Tibial artery (tissue), 4 donors: ENCODE measurements at regions not wholly inside any gene's neighbourhood (a gene's known extent, or its start where the extent isn't known, plus 50 kb on each side); places are given as distances from the start of the nearest gene placed in this dataset.

Source experiments
- DNase-seq, 2 donors: peaks; one replicate each; pipeline ENCODE4 v3.0.0-alpha.2; 2019
- H3K27ac ChIP-seq, 2 donors: fragments of 200-600 bp; sonication (generic) in 1 of 2; 1 replicate in 1 of 2; 2 replicates in 1 of 2; pipeline ENCODE4 v1.5.1; 2018 to 2019; ENCODE audit warnings: mild to moderate bottlenecking in 1 of 2
- H3K27me3 ChIP-seq, 2 donors: fragments of 200-600 bp; sonication (generic) in 1 of 2; one replicate each; pipeline versions ENCODE4 v1.5.1 to v1.6.0; 2016 to 2019
- H3K36me3 ChIP-seq, 3 donors: fragments of 200-600 bp; sonication (generic) in 2 of 3; one replicate each; pipeline ENCODE4 v1.5.1; 2016 to 2019; ENCODE audit warnings: mild to moderate bottlenecking in 2 of 3
- H3K4me1 ChIP-seq, 4 donors: fragments of 200-600 bp; sonication (generic) in 2 of 4; 1 replicate in 3 of 4; 2 replicates in 1 of 4; pipeline ENCODE4 v1.5.1; 2016 to 2019
- H3K4me3 ChIP-seq, 2 donors: fragments of 200-600 bp; sonication (generic) in 1 of 2; 1 replicate in 1 of 2; 2 replicates in 1 of 2; pipeline ENCODE4 v1.5.1; 2018 to 2019; ENCODE audit warnings: mild to moderate bottlenecking in 2 of 2
- H3K9me3 ChIP-seq, 3 donors: fragments of 200-600 bp; sonication (generic) in 1 of 3; one replicate each; pipeline ENCODE4 v1.5.1; 2016 to 2019
- CTCF ChIP-seq, 2 experiments: fragments of 200-600 bp in 1 of 2; fragments of 450-650 bp in 1 of 2; IDR thresholded peaks; one replicate each; pipeline ENCODE4 v1.5.1; 2017 to 2019; ENCODE audit warnings: antibody characterized with exemption in 2 of 2, mild to moderate bottlenecking in 1 of 2, moderate library complexity in 1 of 2
- intact Hi-C: fragments of 100-400 bp; cut with DNase I; formaldehyde crosslinking; loops from one replicate; pipeline ENCODE4 v1.15.0; 2023; ENCODE audit warnings: low total_unique reads

GRCh38 chr20:40961686-40962640, 66.7 kb upstream of the TOP1 start:
- no peak for TF ChIP-seq CTCF (IDR thresholded peaks at IDR 0.05)
- Histone ChIP-seq H3K4me3 (no peak overlapping the region), H3K27me3 (peaks cover 0 to 3% of the 10 kb centered on the region in 2 donors), H3K4me1 (peaks cover 0 to 13% (median 3%) of the 10 kb centered on the region in 4 donors), H3K9me3 (no peaks in the 10 kb centered on the region), H3K36me3 (no peaks in the 10 kb centered on the region), H3K27ac (no peak overlapping the region)
- intact Hi-C loops = loop anchor here (10.0 kb wide), 1 partner anchor 133 kb away; no protein-coding TSS in a partner anchor
- DNase-seq = peak in 1 of 2 donors; percentile 46

GRCh38 chr20:40962733-40963504, 65.7 kb upstream of the TOP1 start:
- DNase-seq = peak; percentile 47 to 77
- TF ChIP-seq CTCF (IDR thresholded peaks at IDR 0.05) = peak; percentile 85 to 88
- H3K4me3 ChIP-seq = no peak overlapping the region
- H3K4me1 ChIP-seq = peaks cover 0 to 13% (median 3%) of the 10 kb centered on the region in 4 donors
- no peaks in the 10 kb centered on the region for H3K9me3 ChIP-seq
- no peaks in the 10 kb centered on the region for H3K36me3 ChIP-seq
- no peak overlapping the region for H3K27ac ChIP-seq
- intact Hi-C loops = loop anchor here (10.0 kb wide), 1 partner anchor 132 kb away; no protein-coding TSS in a partner anchor
- H3K27me3 ChIP-seq = peaks cover 0 to 3% of the 10 kb centered on the region in 2 donors

GRCh38 chr20:40963505-40963845, 65.1 kb upstream of the TOP1 start:
- intact Hi-C loops = loop anchor here (10.0 kb wide), 1 partner anchor 131 kb away; no protein-coding TSS in a partner anchor
- Histone ChIP-seq H3K9me3 (no peaks in the 10 kb centered on the region), H3K27ac (no peak overlapping the region), H3K4me3 (no peak overlapping the region), H3K4me1 (peaks cover 0 to 13% (median 3%) of the 10 kb centered on the region in 4 donors), H3K27me3 (peaks cover 0 to 3% of the 10 kb centered on the region in 2 donors), H3K36me3 (no peaks in the 10 kb centered on the region)
- DNase-seq = peak in 1 of 2 donors; percentile 23
- TF ChIP-seq CTCF (IDR thresholded peaks at IDR 0.05) = no peak

GRCh38 chr20:40965671-40966070, 63.0 kb upstream of the TOP1 start:
- Histone ChIP-seq H3K27me3 (peaks cover 0 to 3% of the 10 kb centered on the region in 2 donors), H3K9me3 (no peaks in the 10 kb centered on the region), H3K4me1 (peaks cover 0 to 11% (median 4%) of the 10 kb centered on the region in 4 donors), H3K27ac (no peak overlapping the region), H3K36me3 (no peaks in the 10 kb centered on the region), H3K4me3 (no peak overlapping the region)
- no peak for DNase-seq
- no peak for TF ChIP-seq CTCF (IDR thresholded peaks at IDR 0.05)
- intact Hi-C loops = loop anchor here (10.0 kb wide), 1 partner anchor 129 kb away; no protein-coding TSS in a partner anchor

- no peaks in the 10 kb centered on the region for H3K9me3 ChIP-seq
- no peaks in the 10 kb centered on the region for H3K36me3 ChIP-seq
- H3K4me1 ChIP-seq = peaks cover 0 to 7% (median 4%) of the 10 kb centered on the region in 4 donors
- intact Hi-C loops = loop anchor here (10.0 kb wide), 1 partner anchor 129 kb away; no protein-coding TSS in a partner anchor
- H3K27ac ChIP-seq = no peak overlapping the region
- no peak overlapping the region for H3K4me3 ChIP-seq
- no peak for TF ChIP-seq CTCF (IDR thresholded peaks at IDR 0.05)
- peaks cover 0 to 3% of the 10 kb centered on the region in 2 donors for H3K27me3 ChIP-seq
- DNase-seq = no peak
Measured at GRCh38 chr20:40966103-40966502, 62.5 kb upstream of the TOP1 start.
